Osteoblast (primary cell): ENCODE measurements at regions not wholly inside any gene's neighbourhood (a gene's known extent, or its start where the extent isn't known, plus 50 kb on each side); places are given as distances from the start of the nearest gene placed in this dataset.

Source experiments
- DNase-seq: peaks from one replicate; pipeline ENCODE4 v3.0.0; 2011; ENCODE audit warnings: low spot score, mixed read lengths; ENCODE audit not compliant: insufficient read length; ENCODE audit errors: missing footprints
- H2AFZ ChIP-seq: 2 replicates; pipeline ENCODE4 v1.6.0; 2011; ENCODE audit warnings: mild to moderate bottlenecking, low read length
- H3K27ac ChIP-seq: 2 replicates; pipeline ENCODE4 v1.5.1; 2011; ENCODE audit warnings: mild to moderate bottlenecking, low read depth, low read length, moderate library complexity
- H3K27me3 ChIP-seq: 2 replicates; pipeline ENCODE4 v1.6.0; 2012; ENCODE audit warnings: mild to moderate bottlenecking, control low read depth, inconsistent platforms, low read length, moderate library complexity; ENCODE audit not compliant: insufficient read depth
- H3K36me3 ChIP-seq: 2 replicates; pipeline ENCODE4 v1.5.1; 2011; ENCODE audit warnings: mild to moderate bottlenecking, low read length, control low read depth, moderate library complexity; ENCODE audit not compliant: insufficient read depth
- H3K4me1 ChIP-seq: 2 replicates; pipeline ENCODE4 v1.5.1; 2011; ENCODE audit warnings: mild to moderate bottlenecking, low read length, control low read depth, moderate library complexity; ENCODE audit not compliant: insufficient read depth
- H3K4me2 ChIP-seq: 2 replicates; pipeline ENCODE4 v1.6.0; 2011; ENCODE audit warnings: mild to moderate bottlenecking, low read length; ENCODE audit not compliant: insufficient read depth
- H3K4me3 ChIP-seq: fragments of 200-600 bp; sonication (generic); 3 replicates; pipeline ENCODE4 v1.5.1; 2012; ENCODE audit warnings: mild to moderate bottlenecking, low read length, inconsistent platforms; ENCODE audit not compliant: insufficient read depth
- H3K79me2 ChIP-seq: 2 replicates; pipeline ENCODE4 v1.6.0; 2012; ENCODE audit warnings: mild to moderate bottlenecking, low read length, control low read depth, inconsistent platforms; ENCODE audit not compliant: insufficient read depth
- H3K9me3 ChIP-seq: 2 replicates; pipeline ENCODE4 v1.5.1; 2011; ENCODE audit warnings: low read depth, low read length, control low read depth
- H4K20me1 ChIP-seq: 2 replicates; pipeline ENCODE4 v1.6.0; 2012; ENCODE audit warnings: mild to moderate bottlenecking, low read length, control low read depth; ENCODE audit not compliant: insufficient read depth
- TF ChIP-seq, protein P1 (sequence below): IDR thresholded peaks from 2 replicates; pipeline ENCODE4 v1.5.1; 2011; ENCODE audit warnings: mild to moderate bottlenecking, low read depth, low read length, moderate library complexity; ENCODE audit errors: extremely low read depth

GRCh38 chr11:28483072-28483867 lies 375.1 kb downstream of the METTL15 start:
- no peaks in the 10 kb centered on the region for H3K79me2 ChIP-seq
- H3K36me3 ChIP-seq, result no peaks in the 10 kb centered on the region
- no peak overlapping the region for H2AFZ ChIP-seq
- H3K4me2 ChIP-seq, result no peak overlapping the region
- TF ChIP-seq, protein P1, sequence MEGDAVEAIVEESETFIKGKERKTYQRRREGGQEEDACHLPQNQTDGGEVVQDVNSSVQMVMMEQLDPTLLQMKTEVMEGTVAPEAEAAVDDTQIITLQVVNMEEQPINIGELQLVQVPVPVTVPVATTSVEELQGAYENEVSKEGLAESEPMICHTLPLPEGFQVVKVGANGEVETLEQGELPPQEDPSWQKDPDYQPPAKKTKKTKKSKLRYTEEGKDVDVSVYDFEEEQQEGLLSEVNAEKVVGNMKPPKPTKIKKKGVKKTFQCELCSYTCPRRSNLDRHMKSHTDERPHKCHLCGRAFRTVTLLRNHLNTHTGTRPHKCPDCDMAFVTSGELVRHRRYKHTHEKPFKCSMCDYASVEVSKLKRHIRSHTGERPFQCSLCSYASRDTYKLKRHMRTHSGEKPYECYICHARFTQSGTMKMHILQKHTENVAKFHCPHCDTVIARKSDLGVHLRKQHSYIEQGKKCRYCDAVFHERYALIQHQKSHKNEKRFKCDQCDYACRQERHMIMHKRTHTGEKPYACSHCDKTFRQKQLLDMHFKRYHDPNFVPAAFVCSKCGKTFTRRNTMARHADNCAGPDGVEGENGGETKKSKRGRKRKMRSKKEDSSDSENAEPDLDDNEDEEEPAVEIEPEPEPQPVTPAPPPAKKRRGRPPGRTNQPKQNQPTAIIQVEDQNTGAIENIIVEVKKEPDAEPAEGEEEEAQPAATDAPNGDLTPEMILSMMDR, result no peak
- no peaks in the 10 kb centered on the region for H3K4me1 ChIP-seq
- DNase-seq, result no peak
- no peaks in the 10 kb centered on the region for H4K20me1 ChIP-seq
- H3K9me3 ChIP-seq, result no peaks in the 10 kb centered on the region
- no peak overlapping the region for H3K4me3 ChIP-seq
- H3K27ac ChIP-seq, result no peak overlapping the region
- no peaks in the 10 kb centered on the region for H3K27me3 ChIP-seq

GRCh38 chr11:28482666-28483065 lies 374.5 kb downstream of the METTL15 start:
- H3K79me2 ChIP-seq, result no peaks in the 10 kb centered on the region
- no peaks in the 10 kb centered on the region for H4K20me1 ChIP-seq
- H3K9me3 ChIP-seq, result no peaks in the 10 kb centered on the region
- no peaks in the 10 kb centered on the region for H3K4me1 ChIP-seq
- H3K36me3 ChIP-seq, result no peaks in the 10 kb centered on the region
- no peaks in the 10 kb centered on the region for H3K27me3 ChIP-seq
- TF ChIP-seq, protein P1, result no peak
- H3K27ac ChIP-seq, result no peak overlapping the region
- no peak overlapping the region for H3K4me2 ChIP-seq
- H3K4me3 ChIP-seq, result no peak overlapping the region
- H2AFZ ChIP-seq, result no peak overlapping the region
- DNase-seq, result no peak

- Histone ChIP-seq H2AFZ (no peak overlapping the region), H3K79me2 (no peaks in the 10 kb centered on the region), H3K4me3 (no peak overlapping the region), H3K9me3 (no peaks in the 10 kb centered on the region), H4K20me1 (no peaks in the 10 kb centered on the region), H3K27ac (no peak overlapping the region), H3K36me3 (no peaks in the 10 kb centered on the region), H3K27me3 (no peaks in the 10 kb centered on the region), H3K4me1 (no peaks in the 10 kb centered on the region), H3K4me2 (no peak overlapping the region)
- TF ChIP-seq, protein P1, result no peak
- no peak for DNase-seq
Observed at GRCh38 chr11:28481616-28482480, 373.7 kb downstream of the METTL15 start.

GRCh38 chr11:28480406-28480805 lies 372.2 kb downstream of the METTL15 start:
- Histone ChIP-seq H3K27ac (no peak overlapping the region), H3K4me3 (no peak overlapping the region), H2AFZ (no peak overlapping the region), H3K9me3 (no peaks in the 10 kb centered on the region), H3K27me3 (no peaks in the 10 kb centered on the region), H3K79me2 (no peaks in the 10 kb centered on the region), H3K4me2 (no peak overlapping the region), H3K36me3 (no peaks in the 10 kb centered on the region), H4K20me1 (no peaks in the 10 kb centered on the region), H3K4me1 (no peaks in the 10 kb centered on the region)
- no peak for DNase-seq
- TF ChIP-seq, protein P1, result no peak
